GM06990 (cell line): ENCODE measurements at regions not wholly inside any gene's neighbourhood (a gene's known extent, or its start where the extent isn't known, plus 50 kb on each side); places are given as distances from the start of the nearest gene placed in this dataset.
A peak's percentile ranks its signal among the peaks of the same experiment; 100 is the strongest.

Source experiments
- DNase-seq: peaks from one replicate; pipeline ENCODE4 v3.0.0-alpha.2; 2011; ENCODE audit not compliant: insufficient read length; ENCODE audit errors: extremely low read depth
- H3K27me3 ChIP-seq: replicated peaks from 2 replicates; pipeline ENCODE4 v1.6.0; 2011; ENCODE audit warnings: low read length; ENCODE audit not compliant: control insufficient read depth, insufficient read depth
- H3K36me3 ChIP-seq: 2 replicates; pipeline ENCODE4 v1.5.1; 2011; ENCODE audit warnings: low read length; ENCODE audit not compliant: control insufficient read depth, insufficient read depth
- H3K4me3 ChIP-seq: replicated peaks from 2 replicates; pipeline ENCODE4 v1.5.1; 2011; ENCODE audit warnings: low read depth, mild to moderate bottlenecking, control low read depth, low read length
- CTCF ChIP-seq: IDR thresholded peaks from 2 replicates; pipeline ENCODE4 v1.5.1; 2011; ENCODE audit warnings: low read length, control low read depth, mild to moderate bottlenecking, inconsistent platforms; ENCODE audit not compliant: insufficient read depth, poor library complexity, severe bottlenecking

GRCh38 chr6:166860392-166860791 lies 96.0 kb downstream of the RNASET2 start:
- Histone ChIP-seq H3K27me3 (no peaks in the 10 kb centered on the region), H3K36me3 (no peaks in the 10 kb centered on the region), H3K4me3 (no peak overlapping the region)
- DNase-seq = no peak
- no peak for TF ChIP-seq CTCF

- no peak for DNase-seq
- no peaks in the 10 kb centered on the region for H3K27me3 ChIP-seq
- no peak for TF ChIP-seq CTCF
These were observed 100.9 kb downstream of the RNASET2 start for GRCh38 chr6:166855416-166855815.

GRCh38 chr6:166853371-166854325 lies 102.7 kb downstream of the RNASET2 start:
- no peak overlapping the region for H3K4me3 ChIP-seq
- no peak for DNase-seq
- no peaks in the 10 kb centered on the region for H3K36me3 ChIP-seq
- H3K27me3 ChIP-seq = no peaks in the 10 kb centered on the region
- TF ChIP-seq CTCF = no peak

More at GRCh38 chr6:166855416-166855815, 100.9 kb downstream of the RNASET2 start:
- H3K4me3 ChIP-seq = no peak overlapping the region
- H3K36me3 ChIP-seq = no peaks in the 10 kb centered on the region

- DNase-seq = no peak
- H3K36me3 ChIP-seq = no peaks in the 10 kb centered on the region
- no peaks in the 10 kb centered on the region for H3K27me3 ChIP-seq
- no peak overlapping the region for H3K4me3 ChIP-seq
- TF ChIP-seq CTCF = peak; percentile 20
These were observed 103.8 kb downstream of the RNASET2 start for GRCh38 chr6:166852451-166852975.

GRCh38 chr6:166851911-166852310 lies 104.4 kb downstream of the RNASET2 start:
- H3K27me3 ChIP-seq = no peaks in the 10 kb centered on the region
- TF ChIP-seq CTCF = no peak
- H3K4me3 ChIP-seq = no peak overlapping the region
- no peaks in the 10 kb centered on the region for H3K36me3 ChIP-seq
- no peak for DNase-seq

- Histone ChIP-seq H3K36me3 (no peaks in the 10 kb centered on the region), H3K27me3 (no peaks in the 10 kb centered on the region), H3K4me3 (no peak overlapping the region)
- no peak for DNase-seq
- TF ChIP-seq CTCF = no peak
These were observed 104.9 kb downstream of the RNASET2 start for GRCh38 chr6:166851426-166851825.
